ENCODE measurements at regions not wholly inside any gene's neighbourhood (a gene's known extent, or its start where the extent isn't known, plus 50 kb on each side); places are given as distances from the start of the nearest gene placed in this dataset.

GRCh38 chr1:30368651-30369240 is 354.6 kb downstream of the MATN1 start:
- H3K27ac Mint-ChIP-seq (ENCODE audit: unreplicated experiment), result no peak overlapping the region
- TF ChIP-seq CTCF (IDR thresholded peaks at IDR 0.05), result no peak
- H3K4me1 Mint-ChIP-seq (ENCODE audit: low read depth), result no peaks in the 10 kb centered on the region
- no peak overlapping the region for H3K4me3 Mint-ChIP-seq (ENCODE audit: unreplicated experiment)
- no peaks in the 10 kb centered on the region for H3K9me3 Mint-ChIP-seq (ENCODE audit: low read depth)
- no peak for DNase-seq (ENCODE audit: low spot score)
- H3K27me3 Mint-ChIP-seq (ENCODE audit: low read depth), result peaks cover 34% of the 10 kb centered on the region
- no peaks in the 10 kb centered on the region for H3K36me3 Mint-ChIP-seq (ENCODE audit: low read depth)

- Mint-ChIP-seq H3K27me3 (ENCODE audit: low read depth) (peaks cover 38% of the 10 kb centered on the region), H3K27ac (ENCODE audit: unreplicated experiment) (no peak overlapping the region), H3K4me3 (ENCODE audit: unreplicated experiment) (no peak overlapping the region), H3K4me1 (ENCODE audit: low read depth) (no peaks in the 10 kb centered on the region), H3K9me3 (ENCODE audit: low read depth) (no peaks in the 10 kb centered on the region), H3K36me3 (ENCODE audit: low read depth) (no peaks in the 10 kb centered on the region)
- no peak for DNase-seq (ENCODE audit: low spot score)
- no peak for TF ChIP-seq CTCF (IDR thresholded peaks at IDR 0.05)
These were observed 356.5 kb downstream of the MATN1 start for GRCh38 chr1:30366911-30367310.

- DNase-seq (ENCODE audit: low spot score), result no peak
- no peak for TF ChIP-seq CTCF (IDR thresholded peaks at IDR 0.05)
- Mint-ChIP-seq H3K36me3 (ENCODE audit: low read depth) (no peaks in the 10 kb centered on the region), H3K9me3 (ENCODE audit: low read depth) (no peaks in the 10 kb centered on the region), H3K27me3 (ENCODE audit: low read depth) (peaks cover 36% of the 10 kb centered on the region), H3K27ac (ENCODE audit: unreplicated experiment) (no peak overlapping the region), H3K4me3 (ENCODE audit: unreplicated experiment) (no peak overlapping the region), H3K4me1 (ENCODE audit: low read depth) (no peaks in the 10 kb centered on the region)
These were observed 357.2 kb downstream of the MATN1 start for GRCh38 chr1:30366199-30366598.

- no peak overlapping the region for H3K4me3 Mint-ChIP-seq (ENCODE audit: unreplicated experiment)
- DNase-seq (ENCODE audit: low spot score), result no peak
- H3K4me1 Mint-ChIP-seq (ENCODE audit: low read depth), result no peaks in the 10 kb centered on the region
- H3K36me3 Mint-ChIP-seq (ENCODE audit: low read depth), result no peaks in the 10 kb centered on the region
- no peak for TF ChIP-seq CTCF (IDR thresholded peaks at IDR 0.05)
- no peak overlapping the region for H3K27ac Mint-ChIP-seq (ENCODE audit: unreplicated experiment)
- no peaks in the 10 kb centered on the region for H3K9me3 Mint-ChIP-seq (ENCODE audit: low read depth)
- peaks cover 34% of the 10 kb centered on the region for H3K27me3 Mint-ChIP-seq (ENCODE audit: low read depth)
These were observed 357.8 kb downstream of the MATN1 start for GRCh38 chr1:30365596-30365995.

- no peak overlapping the region for H3K27ac Mint-ChIP-seq (ENCODE audit: unreplicated experiment)
- H3K36me3 Mint-ChIP-seq (ENCODE audit: low read depth), result no peaks in the 10 kb centered on the region
- peaks cover 26% of the 10 kb centered on the region for H3K27me3 Mint-ChIP-seq (ENCODE audit: low read depth)
- no peak overlapping the region for H3K4me3 Mint-ChIP-seq (ENCODE audit: unreplicated experiment)
- H3K9me3 Mint-ChIP-seq (ENCODE audit: low read depth), result no peaks in the 10 kb centered on the region
- no peak for DNase-seq (ENCODE audit: low spot score)
- no peak for TF ChIP-seq CTCF (IDR thresholded peaks at IDR 0.05)
- no peaks in the 10 kb centered on the region for H3K4me1 Mint-ChIP-seq (ENCODE audit: low read depth)
These were observed 360.4 kb downstream of the MATN1 start for GRCh38 chr1:30363031-30363430.
